ENCODE measurements at regions not wholly inside any gene's neighbourhood (a gene's known extent, or its start where the extent isn't known, plus 50 kb on each side); places are given as distances from the start of the nearest gene placed in this dataset.

GRCh38 chr16:73599351-73599750 lies 551.4 kb upstream of the ZFHX3 start:
- DNase-seq (ENCODE audit: low read depth in 3 of 3) = no peak

- DNase-seq (ENCODE audit: low read depth in 3 of 3) = no peak
Observed at GRCh38 chr16:73584157-73584556, 536.2 kb upstream of the ZFHX3 start.

- DNase-seq (ENCODE audit: low read depth in 3 of 3) = no peak
Observed at GRCh38 chr16:73572135-73572828, 524.4 kb upstream of the ZFHX3 start.

- DNase-seq (ENCODE audit: low read depth in 3 of 3) = no peak
Observed at GRCh38 chr16:73569266-73569980, 521.5 kb upstream of the ZFHX3 start.

GRCh38 chr16:73568769-73569168 lies 520.8 kb upstream of the ZFHX3 start:
- DNase-seq (ENCODE audit: low read depth in 3 of 3) = no peak

GRCh38 chr16:73565925-73566324 lies 518.0 kb upstream of the ZFHX3 start:
- no peak for DNase-seq (ENCODE audit: low read depth in 3 of 3)

GRCh38 chr16:73565263-73565662 lies 517.3 kb upstream of the ZFHX3 start:
- DNase-seq (ENCODE audit: low read depth in 3 of 3) = no peak

GRCh38 chr16:73563709-73564108 lies 515.8 kb upstream of the ZFHX3 start:
- no peak for DNase-seq (ENCODE audit: low read depth in 3 of 3)

- no peak for DNase-seq (ENCODE audit: low read depth in 3 of 3)
Observed at GRCh38 chr16:73560497-73560896, 512.6 kb upstream of the ZFHX3 start.

GRCh38 chr16:73558219-73558618 lies 510.3 kb upstream of the ZFHX3 start:
- DNase-seq (ENCODE audit: low read depth in 3 of 3) = no peak

GRCh38 chr16:73553941-73554660 lies 506.2 kb upstream of the ZFHX3 start:
- no peak for DNase-seq (ENCODE audit: low read depth in 3 of 3)

- DNase-seq (ENCODE audit: low read depth in 3 of 3) = no peak
Observed at GRCh38 chr16:73549984-73550631, 502.2 kb upstream of the ZFHX3 start.

- DNase-seq (ENCODE audit: low read depth in 3 of 3) = no peak
Observed at GRCh38 chr16:73547552-73548403, 499.9 kb upstream of the ZFHX3 start.

GRCh38 chr16:73546341-73546845 lies 498.5 kb upstream of the ZFHX3 start:
- DNase-seq (ENCODE audit: low read depth in 3 of 3) = no peak

- DNase-seq (ENCODE audit: low read depth in 3 of 3) = no peak
Observed at GRCh38 chr16:73545755-73546154, 497.8 kb upstream of the ZFHX3 start.

- DNase-seq (ENCODE audit: low read depth in 3 of 3) = no peak
Observed at GRCh38 chr16:73545290-73545689, 497.4 kb upstream of the ZFHX3 start.

GRCh38 chr16:73544826-73545225 lies 496.9 kb upstream of the ZFHX3 start:
- no peak for DNase-seq (ENCODE audit: low read depth in 3 of 3)

- no peak for DNase-seq (ENCODE audit: low read depth in 3 of 3)
Observed at GRCh38 chr16:73543970-73544599, 496.2 kb upstream of the ZFHX3 start.

- DNase-seq (ENCODE audit: low read depth in 3 of 3) = no peak
Observed at GRCh38 chr16:73543331-73543969, 495.5 kb upstream of the ZFHX3 start.

- DNase-seq (ENCODE audit: low read depth in 3 of 3) = no peak
Observed at GRCh38 chr16:73542885-73543284, 495.0 kb upstream of the ZFHX3 start.

All from stimulated activated CD4-positive, alpha-beta T cell treated with anti-CD3 and anti-CD28 coated beads, TNF-alpha, amount 100 ng/mL, for 48 hours (primary cell).